ENCODE measurements at regions not wholly inside any gene's neighbourhood (a gene's known extent, or its start where the extent isn't known, plus 50 kb on each side); places are given as distances from the start of the nearest gene placed in this dataset.

DNA sequence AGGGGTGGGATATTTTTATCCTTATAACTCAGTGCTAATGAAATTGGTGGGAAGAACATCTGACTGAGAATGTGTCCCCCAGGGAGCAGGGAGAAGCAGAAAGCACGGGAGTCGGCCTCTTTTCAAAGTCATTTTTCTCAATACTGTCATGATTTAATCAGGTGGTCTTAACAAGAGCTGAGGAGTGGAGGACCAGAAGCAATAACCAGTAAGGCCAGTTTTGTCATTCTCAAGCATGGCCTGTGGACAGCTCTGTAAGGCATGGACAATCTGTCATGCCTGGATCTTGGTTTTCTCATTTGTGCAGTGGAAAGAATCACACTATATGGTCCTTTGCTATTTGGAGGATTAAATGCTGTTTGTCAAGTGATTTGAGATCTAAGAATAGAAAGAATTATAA, 99.7 kb downstream of the TNFSF11 start:
- H3K36me3 ChIP-seq (replicated peaks in 1 of 2) = no peaks in the 10 kb centered on the region
- H3K27ac ChIP-seq = no peak overlapping the region
- no peak for DNase-seq
- H3K4me1 ChIP-seq (replicated peaks in 1 of 2) = no peaks in the 10 kb centered on the region
- no peaks in the 10 kb centered on the region for H3K27me3 ChIP-seq
- no peak overlapping the region for H3K4me3 ChIP-seq
- no peaks in the 10 kb centered on the region for H3K9me3 ChIP-seq (replicated peaks in 1 of 3)
- intact Hi-C loops (cut with DNase I) = no loop called here
- TF ChIP-seq POLR2A (IDR thresholded peaks at IDR 0.05) (no peak), CTCF (IDR thresholded peaks at IDR 0.05) (no peak)
- 69 to 82% (median 78%) methylated on average over 2 of the region's 2 CpGs for WGBS, 4 donors

- Histone ChIP-seq H3K4me3 (no peak overlapping the region), H3K9me3 (replicated peaks in 1 of 3) (no peaks in the 10 kb centered on the region), H3K27me3 (no peaks in the 10 kb centered on the region), H3K4me1 (replicated peaks in 1 of 2) (no peaks in the 10 kb centered on the region), H3K27ac (no peak overlapping the region), H3K36me3 (replicated peaks in 1 of 2) (no peaks in the 10 kb centered on the region)
- no peak for DNase-seq
- intact Hi-C loops (cut with DNase I) = no loop called here
- 39 to 75% (median 40%) methylated on average over 2 of the region's 2 CpGs for WGBS, 4 donors
- TF ChIP-seq POLR2A (IDR thresholded peaks at IDR 0.05) = no peak
- TF ChIP-seq CTCF (IDR thresholded peaks at IDR 0.05) = no peak
Observed at GRCh38 chr13:42680748-42681147, 100.6 kb upstream of the FAM216B start.

DNA sequence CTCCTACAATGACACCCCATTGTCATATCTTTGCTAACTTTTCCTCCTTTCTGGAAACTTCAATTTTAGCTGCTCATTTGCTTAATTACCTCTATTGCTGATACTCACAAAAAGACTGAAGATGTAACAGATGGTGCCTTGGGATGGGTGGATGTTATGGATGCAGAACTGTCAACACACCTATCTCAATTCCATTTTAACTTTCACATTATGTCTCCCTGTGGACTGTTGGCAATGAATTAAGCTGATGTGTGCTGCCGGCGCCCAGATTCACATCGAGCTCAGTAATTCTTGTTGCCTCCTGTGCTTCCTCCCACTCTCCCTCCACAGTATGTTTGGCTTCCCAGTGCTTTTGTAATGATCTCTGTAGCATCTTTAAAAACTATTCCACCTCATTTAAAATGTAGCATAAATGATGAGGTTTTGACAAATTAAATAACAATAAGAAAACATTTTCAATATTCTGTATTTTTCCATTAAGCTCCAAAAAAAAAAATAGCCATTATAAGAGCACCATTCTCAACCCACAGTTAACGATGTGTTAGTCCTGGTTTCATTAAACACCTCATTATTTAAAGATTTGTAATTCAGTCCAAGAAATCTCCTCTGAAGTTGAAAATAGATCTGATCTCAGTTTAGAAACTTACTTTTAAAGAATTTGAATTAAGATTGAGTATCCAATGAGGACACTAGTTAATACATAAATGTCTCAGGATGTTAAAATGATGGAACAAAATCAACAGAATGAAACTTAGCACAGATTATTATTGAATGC, 99.9 kb upstream of the FAM216B start:
- TF ChIP-seq POLR2A (IDR thresholded peaks at IDR 0.05) (no peak), CTCF (IDR thresholded peaks at IDR 0.05) (no peak)
- Histone ChIP-seq H3K9me3 (replicated peaks in 1 of 3) (no peaks in the 10 kb centered on the region), H3K27me3 (no peaks in the 10 kb centered on the region), H3K4me1 (replicated peaks in 1 of 2) (no peaks in the 10 kb centered on the region), H3K36me3 (replicated peaks in 1 of 2) (no peaks in the 10 kb centered on the region), H3K27ac (no peak overlapping the region), H3K4me3 (no peak overlapping the region)
- intact Hi-C loops (cut with DNase I) = no loop called here
- 72 to 79% (median 77%) methylated on average over 4 of the region's 4 CpGs for WGBS, 4 donors
- DNase-seq = no peak

DNA sequence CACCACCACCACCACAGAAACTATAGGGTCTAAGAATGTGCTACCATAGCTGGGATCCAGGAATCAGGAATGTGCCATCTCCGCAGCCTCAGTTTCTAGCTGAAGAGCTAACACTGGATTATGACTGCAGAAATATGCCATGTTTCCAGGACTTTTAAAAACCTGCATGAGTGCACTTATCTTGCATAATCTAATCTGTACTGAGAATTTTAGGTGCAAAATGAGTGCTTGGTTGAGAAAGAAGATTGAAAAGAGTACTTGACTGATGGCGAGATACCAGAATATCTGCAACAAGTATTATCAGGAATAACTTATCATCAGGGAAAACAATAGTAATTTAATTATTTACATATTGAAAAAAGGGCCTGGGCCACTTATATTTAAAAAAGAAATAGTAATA, 97.2 kb upstream of the FAM216B start:
- Histone ChIP-seq H3K36me3 (replicated peaks in 1 of 2) (no peaks in the 10 kb centered on the region), H3K4me1 (replicated peaks in 1 of 2) (no peaks in the 10 kb centered on the region), H3K27me3 (no peaks in the 10 kb centered on the region), H3K9me3 (replicated peaks in 1 of 3) (no peaks in the 10 kb centered on the region), H3K27ac (no peak overlapping the region), H3K4me3 (no peak overlapping the region)
- TF ChIP-seq CTCF (IDR thresholded peaks at IDR 0.05) = no peak
- TF ChIP-seq POLR2A (IDR thresholded peaks at IDR 0.05) = no peak
- DNase-seq = no peak
- WGBS, 4 donors = 45 to 76% (median 61%) methylated on average over 2 of the region's 2 CpGs
- intact Hi-C loops (cut with DNase I) = no loop called here

All from adrenal gland (tissue), 9 donors.